GM23338 (cell line): ENCODE measurements at regions not wholly inside any gene's neighbourhood (a gene's known extent, or its start where the extent isn't known, plus 50 kb on each side); places are given as distances from the start of the nearest gene placed in this dataset.

Experiments used
- ATAC-seq: fragments of 200-7000 bp; cut with Tn5 transposase; 3 replicates; pipeline ENCODE4 v1.9.1; 2020
- DNase-seq: peaks from one replicate; pipeline ENCODE4 v3.0.0-alpha.2; 2015; ENCODE audit warnings: low spot score
- H2AFZ ChIP-seq: fragments of 200-600 bp; sonication (generic); 2 replicates; pipeline ENCODE4 v1.8.0; 2016; ENCODE audit warnings: antibody characterized with exemption, mild to moderate bottlenecking, moderate library complexity
- H3F3A ChIP-seq: fragments of 200-600 bp; sonication (generic); replicated peaks from 2 replicates; pipeline ENCODE4 v1.8.0; 2017; ENCODE audit warnings: antibody characterized with exemption, mixed run types, low read depth
- H3K27ac ChIP-seq: fragments of 200-600 bp; sonication (generic); 2 replicates; pipeline ENCODE4 v1.6.1; 2016; ENCODE audit warnings: low read depth
- H3K27me3 ChIP-seq: fragments of 200-600 bp; sonication (generic); 2 replicates; pipeline ENCODE4 v1.8.0; 2016; ENCODE audit warnings: mild to moderate bottlenecking, mixed run types, moderate library complexity; ENCODE audit not compliant: insufficient read depth
- H3K36me3 ChIP-seq: fragments of 200-600 bp; sonication (generic); 2 replicates; pipeline ENCODE4 v1.8.0; 2016; ENCODE audit warnings: mild to moderate bottlenecking; ENCODE audit not compliant: insufficient read depth
- H3K4me1 ChIP-seq: fragments of 200-600 bp; sonication (generic); 2 replicates; pipeline ENCODE4 v1.8.0; 2016; ENCODE audit warnings: mild to moderate bottlenecking, moderate library complexity; ENCODE audit not compliant: insufficient read depth
- H3K4me2 ChIP-seq: fragments of 200-600 bp; sonication (generic); 2 replicates; pipeline ENCODE4 v1.7.1; 2017; ENCODE audit warnings: mixed run types
- H3K4me3 ChIP-seq: fragments of 200-600 bp; sonication (generic); 2 replicates; pipeline ENCODE4 v1.6.1; 2016; ENCODE audit warnings: mixed run types
- H3K79me2 ChIP-seq: fragments of 200-600 bp; sonication (generic); replicated peaks from 2 replicates; pipeline ENCODE4 v1.8.0; 2017; ENCODE audit warnings: mild to moderate bottlenecking; ENCODE audit not compliant: insufficient read depth
- H3K9me2 ChIP-seq: fragments of 200-600 bp; sonication (generic); 2 replicates; pipeline ENCODE4 v1.8.0; 2017; ENCODE audit not compliant: insufficient read depth
- H4K20me1 ChIP-seq: fragments of 200-600 bp; sonication (generic); replicated peaks from 2 replicates; pipeline ENCODE4 v1.8.0; 2017; ENCODE audit warnings: mild to moderate bottlenecking; ENCODE audit not compliant: insufficient read depth
- H3K27ac Mint-ChIP-seq: 2 replicates; pipeline ENCODE4 v1.8.0; 2020; ENCODE audit warnings: inconsistent platforms, mild to moderate bottlenecking, moderate library complexity, mixed read lengths
- H3K27me3 Mint-ChIP-seq: 3 replicates; pipeline ENCODE4 v1.8.0; 2022; ENCODE audit warnings: low read depth, mild to moderate bottlenecking, moderate library complexity, mixed read lengths, inconsistent platforms; ENCODE audit not compliant: insufficient read depth, poor library complexity
- H3K36me3 Mint-ChIP-seq: 3 replicates; pipeline ENCODE4 v1.8.0; 2021; ENCODE audit warnings: low read depth, mild to moderate bottlenecking, inconsistent platforms, moderate library complexity, mixed read lengths
- H3K4me1 Mint-ChIP-seq: 3 replicates; pipeline ENCODE4 v1.8.0; 2020; ENCODE audit warnings: mild to moderate bottlenecking, inconsistent platforms, mixed read lengths
- H3K4me3 Mint-ChIP-seq: 3 replicates; pipeline ENCODE4 v1.8.0; 2021; ENCODE audit warnings: moderate library complexity, mild to moderate bottlenecking, inconsistent platforms, mixed read lengths
- H3K9me3 Mint-ChIP-seq: 3 replicates; pipeline ENCODE4 v1.8.0; 2020; ENCODE audit warnings: moderate library complexity, mild to moderate bottlenecking, inconsistent platforms, mixed read lengths
- CREB1 ChIP-seq: fragments of 250-450 bp; sonication (Bioruptor Pico); IDR thresholded peaks from 2 replicates; pipeline ENCODE4 v1.5.0; 2020; ENCODE audit warnings: low read depth, mild to moderate bottlenecking, moderate library complexity
- CTCF ChIP-seq, 2 experiments: fragments of 200-600 bp in 1 of 2; sonication (generic) in 1 of 2; conservative IDR thresholded peaks; 2 replicates each; pipeline versions ENCODE4 v1.5.1 to v1.6.1; 2016 to 2017; ENCODE audit warnings: antibody characterized with exemption in 2 of 2, low read depth in 2 of 2, mild to moderate bottlenecking in 2 of 2, moderate library complexity in 1 of 2
- ETS1 ChIP-seq: IDR thresholded peaks from 2 replicates; pipeline ENCODE4 v1.6.1; 2016; ENCODE audit warnings: antibody characterized with exemption
- EZH2 ChIP-seq: fragments of 200-600 bp; sonication (generic); IDR thresholded peaks from one replicate; pipeline ENCODE4 v1.8.0; 2017; ENCODE audit warnings: antibody characterized with exemption, mild to moderate bottlenecking, low read depth; ENCODE audit not compliant: unreplicated experiment
- EZH2phosphoT487 ChIP-seq: fragments of 200-600 bp; sonication (generic); IDR thresholded peaks from one replicate; pipeline ENCODE4 v1.8.1; 2018; ENCODE audit warnings: antibody characterized with exemption; ENCODE audit not compliant: unreplicated experiment
- JUNB ChIP-seq: IDR thresholded peaks from one replicate; pipeline ENCODE4 v1.6.1; 2016; ENCODE audit warnings: antibody characterized with exemption; ENCODE audit not compliant: unreplicated experiment
- NANOG ChIP-seq: IDR thresholded peaks from 2 replicates; pipeline ENCODE4 v1.6.1; 2016; ENCODE audit warnings: antibody characterized with exemption, borderline replicate concordance
- POLR2AphosphoS5 ChIP-seq: IDR thresholded peaks from 2 replicates; pipeline ENCODE4 v1.6.1; 2016; ENCODE audit warnings: antibody characterized with exemption, low read depth
- STAT1 ChIP-seq: IDR thresholded peaks from one replicate; pipeline ENCODE4 v1.6.1; 2016; ENCODE audit warnings: antibody characterized with exemption; ENCODE audit not compliant: unreplicated experiment
- ZNF114 ChIP-seq: fragments of 250-450 bp; sonication (Bioruptor Pico); IDR thresholded peaks from 2 replicates; pipeline ENCODE4 v1.5.0; 2020; ENCODE audit warnings: mild to moderate bottlenecking, moderate library complexity
- ZNF331 ChIP-seq: fragments of 250-450 bp; sonication (Bioruptor Pico); IDR thresholded peaks from 2 replicates; pipeline ENCODE4 v1.5.0; 2020; ENCODE audit warnings: low read depth, mild to moderate bottlenecking, moderate library complexity
- ZNF462 ChIP-seq: fragments of 250-450 bp; sonication (Bioruptor Pico); IDR thresholded peaks from 2 replicates; pipeline ENCODE4 v1.5.0; 2020; ENCODE audit warnings: mild to moderate bottlenecking, moderate library complexity

GRCh38 chr15:77783636-77784035, 150.9 kb upstream of the LINGO1 start:
- no peak overlapping the region for H3K4me2 ChIP-seq
- H3K27ac ChIP-seq: no peak overlapping the region
- peaks cover 20% of the 10 kb centered on the region for H3K4me1 Mint-ChIP-seq
- H3K27ac Mint-ChIP-seq: no peak overlapping the region
- H3K36me3 Mint-ChIP-seq: peaks cover 8% of the 10 kb centered on the region
- ATAC-seq (no peak), DNase-seq (no peak)
- H3K4me3 ChIP-seq: no peak overlapping the region
- peaks cover 5% of the 10 kb centered on the region for H3K4me1 ChIP-seq
- H3F3A ChIP-seq: no peaks in the 10 kb centered on the region
- TF ChIP-seq EZH2phosphoT487 (no peak), STAT1 (no peak)
- peaks cover 8% of the 10 kb centered on the region for H3K27me3 Mint-ChIP-seq
- H3K9me3 Mint-ChIP-seq: peaks cover 12% of the 10 kb centered on the region
- H3K36me3 ChIP-seq: no peaks in the 10 kb centered on the region
- no peaks in the 10 kb centered on the region for H3K27me3 ChIP-seq
- H3K9me2 ChIP-seq: no peaks in the 10 kb centered on the region
- H4K20me1 ChIP-seq: no peaks in the 10 kb centered on the region
- H2AFZ ChIP-seq: no peak overlapping the region
- H3K4me3 Mint-ChIP-seq: no peak overlapping the region
- H3K79me2 ChIP-seq: no peaks in the 10 kb centered on the region

- Histone ChIP-seq H3K36me3 (no peaks in the 10 kb centered on the region), H2AFZ (no peak overlapping the region), H3K9me2 (no peaks in the 10 kb centered on the region), H3K27ac (no peak overlapping the region), H3F3A (no peaks in the 10 kb centered on the region), H3K27me3 (no peaks in the 10 kb centered on the region), H3K4me3 (no peak overlapping the region), H3K4me2 (no peak overlapping the region), H4K20me1 (no peaks in the 10 kb centered on the region), H3K4me1 (peaks cover 5% of the 10 kb centered on the region), H3K79me2 (no peaks in the 10 kb centered on the region)
- Mint-ChIP-seq H3K27me3 (peaks cover 8% of the 10 kb centered on the region), H3K9me3 (peaks cover 19% of the 10 kb centered on the region), H3K4me3 (no peak overlapping the region), H3K4me1 (peaks cover 16% of the 10 kb centered on the region), H3K27ac (no peak overlapping the region), H3K36me3 (peaks cover 10% of the 10 kb centered on the region)
- ATAC-seq (no peak), DNase-seq (no peak)
- TF ChIP-seq ZNF331 (CRISPR knock-in tag) (no peak), EZH2 (no peak), CTCF (conservative IDR thresholded peaks at IDR 0.05; ENCODE audit: low read depth in 2 of 2) (no peak), NANOG (no peak), ZNF462 (no peak), JUNB (no peak), ETS1 (no peak), POLR2AphosphoS5 (no peak), STAT1 (no peak), CREB1 (CRISPR knock-in tag) (no peak), ZNF114 (no peak)
Measured at GRCh38 chr15:77782691-77783090, 150.0 kb upstream of the LINGO1 start.
